ENCODE measurements at regions not wholly inside any gene's neighbourhood (a gene's known extent, or its start where the extent isn't known, plus 50 kb on each side); places are given as distances from the start of the nearest gene placed in this dataset.

- no peak for TF ChIP-seq POLR2A (IDR thresholded peaks at IDR 0.05; ENCODE audit: low read depth)
- no peak for TF ChIP-seq CTCF (IDR thresholded peaks at IDR 0.05)
- no peak for TF ChIP-seq POLR2AphosphoS5 (IDR thresholded peaks at IDR 0.05)
Observed at GRCh38 chrX:69297506-69297905, 132.3 kb upstream of the PJA1 start.

All from esophagus muscularis mucosa (tissue), 3 donors.